T-helper 22 cell (primary cell): ENCODE measurements at regions not wholly inside any gene's neighbourhood (a gene's known extent, or its start where the extent isn't known, plus 50 kb on each side); places are given as distances from the start of the nearest gene placed in this dataset.
"Not testable (repeated sequence)": the region's sequence is repeated elsewhere in the genome, so short reads cannot be mapped to it uniquely, and the experiment has no call there.

ENCODE experiments used
- DNase-seq: peaks from one replicate; pipeline ENCODE4 v3.0.0-alpha.2; 2020; ENCODE audit warnings: low read depth

DNA sequence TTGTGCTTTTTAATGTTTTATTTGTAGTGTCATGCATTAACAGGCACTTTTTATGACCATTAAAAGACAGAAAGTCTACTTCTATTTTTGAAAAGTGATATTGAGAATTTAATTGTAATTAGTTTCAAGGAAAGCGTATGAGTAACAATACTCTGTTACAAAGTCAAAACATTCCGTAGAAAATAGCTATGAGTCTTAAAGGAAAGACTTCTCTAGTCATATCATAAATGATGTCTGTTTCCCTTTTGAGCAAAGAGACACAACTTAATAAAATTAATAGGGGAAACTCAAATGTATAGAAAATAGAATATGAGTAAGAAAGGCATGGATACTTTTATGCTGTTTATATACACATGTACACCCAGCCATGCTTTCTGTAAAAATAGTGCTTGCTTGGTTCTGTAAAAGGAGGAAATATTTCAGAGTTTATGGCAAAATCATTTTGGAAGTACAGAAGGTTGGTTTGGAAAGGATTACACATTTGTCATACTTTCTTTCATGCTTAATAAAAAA, 107.8 kb upstream of the AHI1 start:
- DNase-seq: no peak

DNA sequence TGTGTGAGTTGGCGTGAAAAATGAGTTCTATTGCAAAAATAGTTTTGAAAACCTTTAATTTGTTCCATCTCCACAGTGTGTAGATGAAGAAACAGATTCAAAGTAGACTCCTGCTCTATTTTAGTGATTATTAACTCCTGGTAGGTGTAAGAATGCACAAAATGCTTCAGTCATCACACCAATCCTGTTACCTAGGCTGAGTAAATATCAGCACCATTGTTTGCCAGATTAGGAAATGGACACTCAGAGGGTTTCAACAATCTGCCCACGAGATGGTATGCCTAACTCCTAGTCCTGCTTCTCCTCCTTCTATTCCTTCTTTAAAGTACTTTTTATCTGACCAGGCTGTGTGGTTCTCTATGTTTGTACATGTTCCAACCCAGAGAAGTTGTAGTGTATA, 108.9 kb upstream of the AHI1 start:
- no peak for DNase-seq

DNA sequence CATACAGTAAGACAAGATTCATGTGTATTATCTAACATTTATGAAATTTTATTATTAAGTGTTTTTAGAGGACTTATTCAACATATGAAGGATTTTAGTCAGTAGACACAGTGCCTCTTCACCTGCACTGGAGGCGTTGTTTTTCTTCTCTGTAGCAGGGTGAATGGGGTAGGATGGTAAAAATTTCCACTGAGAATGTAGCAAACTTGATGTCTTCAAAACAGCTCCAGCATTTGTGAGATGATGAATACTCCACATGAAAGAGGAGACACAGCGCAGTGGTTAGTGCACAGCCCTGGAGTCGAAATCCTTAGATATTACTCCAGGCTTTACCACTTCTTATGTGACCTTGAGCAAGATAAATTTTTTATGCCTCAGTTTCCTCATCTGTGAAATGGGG, 110.5 kb upstream of the AHI1 start:
- DNase-seq: no peak

DNA sequence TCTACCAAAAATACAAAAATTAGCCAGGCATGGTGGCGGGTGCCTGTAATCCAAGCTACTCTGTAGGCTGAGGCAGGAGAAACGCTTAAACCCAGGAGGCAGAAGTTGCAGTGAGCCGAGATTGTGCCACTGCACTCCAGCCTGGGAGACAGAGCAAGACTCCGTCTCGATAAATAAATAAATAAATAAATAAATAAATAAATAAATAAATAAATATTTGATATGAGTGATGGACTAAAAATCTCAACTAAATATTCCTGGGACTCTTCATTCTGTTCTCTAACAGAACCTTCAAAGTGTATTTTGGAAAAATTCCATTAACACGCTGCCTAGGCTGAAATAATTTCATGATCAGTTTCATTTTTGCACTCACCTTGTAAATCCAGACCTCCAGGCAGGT, 112.7 kb upstream of the AHI1 start:
- DNase-seq: not testable (repeated sequence)

DNA sequence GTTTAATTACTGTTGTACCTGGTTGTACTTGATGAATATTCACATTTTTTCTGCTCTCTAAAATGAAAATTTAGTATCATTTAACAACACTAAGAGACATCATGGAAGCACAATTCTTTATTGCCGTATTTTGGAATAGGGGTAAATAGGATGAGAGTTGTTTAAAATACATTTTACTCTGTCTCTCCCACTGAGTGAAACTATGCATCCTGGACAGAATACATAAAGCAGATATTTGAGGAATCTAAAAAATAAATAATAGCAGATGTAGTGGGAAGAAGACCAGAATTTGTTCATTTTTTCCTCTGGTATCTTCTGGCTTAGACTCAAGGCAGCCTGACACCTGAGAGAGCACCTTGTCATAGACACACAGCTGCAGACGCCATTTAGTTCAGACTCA, 119.1 kb upstream of the AHI1 start:
- no peak for DNase-seq

DNA sequence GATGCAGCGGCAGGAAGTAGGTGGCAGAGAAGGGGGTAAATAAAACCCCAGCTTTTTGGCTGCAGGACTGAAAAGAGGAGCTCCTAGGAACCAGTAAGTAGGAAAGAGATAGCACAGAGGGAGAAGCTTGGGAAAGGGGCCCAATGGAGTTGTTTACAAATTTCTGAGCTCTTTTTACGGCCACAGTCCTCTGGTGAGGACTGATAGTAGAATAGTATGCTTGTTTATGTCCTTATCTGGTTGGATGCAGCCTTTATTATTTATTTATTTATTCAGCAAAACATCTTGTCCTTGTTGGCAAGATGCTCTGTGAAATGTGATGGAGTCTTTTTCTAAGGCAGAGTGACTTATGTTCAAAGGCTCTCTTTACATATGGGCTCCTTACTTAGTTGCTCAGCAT, 119.7 kb upstream of the AHI1 start:
- no peak for DNase-seq

DNA sequence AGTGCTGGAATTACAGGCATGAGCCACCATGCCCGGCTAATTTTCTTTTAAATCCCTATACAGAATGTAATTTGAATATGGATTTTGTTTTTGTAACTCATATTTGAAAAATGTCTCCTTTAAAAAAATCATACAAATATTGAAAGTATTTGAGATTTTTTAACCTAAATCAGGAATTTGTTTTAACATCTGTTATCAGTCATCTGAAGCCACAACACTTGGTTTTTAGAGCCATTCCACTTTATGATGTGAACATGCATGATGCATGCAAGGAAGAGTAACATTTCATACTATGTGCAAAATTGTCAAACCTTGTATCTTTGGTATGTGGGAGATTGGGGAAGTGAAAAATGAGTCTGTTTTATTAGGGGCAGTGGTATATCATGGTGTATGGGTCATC, 124.5 kb upstream of the AHI1 start:
- DNase-seq: no peak

DNA sequence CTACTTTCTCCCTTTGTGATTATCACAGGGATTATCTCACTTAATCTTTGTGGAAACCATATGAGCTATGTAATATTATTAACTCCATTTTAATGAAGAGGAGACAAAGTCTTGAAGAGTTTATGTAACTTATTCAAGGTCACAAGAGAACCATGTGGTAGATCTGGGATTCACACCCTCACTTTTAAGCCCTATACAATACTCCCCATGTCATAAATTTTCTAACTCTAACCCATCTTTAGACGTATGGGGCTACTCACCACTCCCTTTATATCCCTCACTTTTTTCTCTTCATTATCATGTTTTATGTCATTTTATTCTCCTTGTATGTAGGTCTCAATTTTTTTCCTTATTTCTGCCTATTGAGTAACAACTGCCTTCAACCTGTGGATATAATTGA, 126.4 kb upstream of the AHI1 start:
- no peak for DNase-seq

DNA sequence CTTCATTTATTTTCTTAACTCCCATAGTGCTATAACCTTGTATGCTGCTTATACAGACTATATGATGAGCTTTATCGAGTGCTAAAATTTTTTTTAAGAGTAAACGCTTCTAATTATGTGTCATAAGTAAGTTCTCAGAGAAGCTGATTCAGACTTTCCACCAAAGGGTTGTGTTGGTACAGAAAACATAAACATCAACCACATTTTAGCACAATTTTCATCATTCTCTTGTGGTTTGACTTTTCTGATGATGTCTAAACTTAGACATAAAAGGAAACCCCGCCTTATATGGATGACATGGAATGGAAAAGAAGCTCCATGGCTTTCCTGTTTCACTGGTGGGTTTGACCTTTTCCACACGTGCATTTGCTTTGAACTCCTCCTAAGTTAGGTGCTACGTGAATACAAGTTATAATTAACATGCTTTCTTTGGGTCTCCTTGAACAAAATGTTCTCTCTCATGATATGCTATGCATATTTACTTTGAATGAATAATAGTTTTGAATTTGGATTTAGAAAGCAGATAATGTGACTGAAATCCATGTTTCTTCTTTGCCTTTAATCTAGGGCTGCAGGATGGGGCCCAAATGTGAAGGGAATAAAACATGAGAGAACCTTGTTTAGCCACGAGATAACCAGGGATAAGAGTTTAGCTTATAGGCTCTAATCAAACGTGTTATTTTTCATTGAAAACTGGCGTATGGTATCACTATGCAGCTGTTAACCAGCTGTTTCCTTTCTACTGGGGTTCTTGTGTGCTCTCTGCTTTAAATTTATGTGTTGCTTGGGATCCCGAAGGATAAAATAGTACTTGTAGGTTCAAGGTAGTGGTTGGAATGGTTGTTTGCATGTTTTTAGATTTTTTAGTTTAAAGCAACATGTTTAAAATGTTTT, 127.1 kb upstream of the AHI1 start:
- no peak for DNase-seq

DNA sequence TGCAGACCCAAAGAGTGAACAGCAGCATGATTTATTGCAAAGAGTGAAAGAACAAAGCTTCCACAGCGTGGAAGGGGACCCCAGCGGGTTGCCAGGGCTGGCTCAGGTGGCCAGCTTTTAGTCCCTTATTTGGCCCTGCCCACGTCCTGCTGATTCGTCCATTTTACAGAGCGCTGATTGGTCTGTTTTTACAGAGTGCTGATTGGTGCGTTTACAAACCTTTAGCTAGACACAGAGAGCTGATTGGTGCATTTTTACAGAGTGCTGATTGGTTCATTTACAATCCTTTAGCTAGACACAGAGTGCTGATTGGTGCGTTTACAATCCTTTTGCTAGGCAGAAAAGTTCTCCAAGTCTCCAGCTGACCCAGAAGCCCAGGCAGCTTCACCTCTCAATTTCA, 128.5 kb upstream of the AHI1 start:
- DNase-seq: not testable (repeated sequence)

DNA sequence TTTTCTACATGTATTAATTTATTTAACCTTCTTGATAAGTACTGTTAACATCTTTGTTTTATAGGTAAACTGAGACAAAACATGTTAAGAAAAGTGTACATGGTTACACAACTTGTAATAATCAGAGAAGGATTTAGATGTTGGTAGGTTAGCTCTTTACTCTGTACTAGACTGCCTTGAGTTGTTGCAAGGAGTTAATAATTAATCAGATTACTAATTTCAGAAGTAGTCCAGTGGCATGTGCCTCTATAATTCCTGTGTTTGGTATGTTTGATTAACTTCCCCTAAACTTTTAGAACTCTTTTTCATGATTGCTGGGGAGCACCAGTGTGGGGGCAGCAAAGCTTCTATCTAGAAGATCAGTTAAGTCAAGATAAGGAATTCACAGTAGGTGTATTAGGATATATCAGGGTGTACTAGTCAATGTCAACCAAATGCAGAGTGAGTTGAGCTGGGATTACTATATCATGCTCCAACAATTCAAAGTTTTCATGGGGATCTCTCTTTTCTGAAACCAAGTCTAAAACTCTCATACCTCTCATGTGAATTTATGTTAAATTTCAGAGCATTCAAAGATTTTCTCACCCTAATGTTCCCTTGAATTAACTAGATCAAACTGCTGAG, 129.7 kb upstream of the AHI1 start:
- no peak for DNase-seq

DNA sequence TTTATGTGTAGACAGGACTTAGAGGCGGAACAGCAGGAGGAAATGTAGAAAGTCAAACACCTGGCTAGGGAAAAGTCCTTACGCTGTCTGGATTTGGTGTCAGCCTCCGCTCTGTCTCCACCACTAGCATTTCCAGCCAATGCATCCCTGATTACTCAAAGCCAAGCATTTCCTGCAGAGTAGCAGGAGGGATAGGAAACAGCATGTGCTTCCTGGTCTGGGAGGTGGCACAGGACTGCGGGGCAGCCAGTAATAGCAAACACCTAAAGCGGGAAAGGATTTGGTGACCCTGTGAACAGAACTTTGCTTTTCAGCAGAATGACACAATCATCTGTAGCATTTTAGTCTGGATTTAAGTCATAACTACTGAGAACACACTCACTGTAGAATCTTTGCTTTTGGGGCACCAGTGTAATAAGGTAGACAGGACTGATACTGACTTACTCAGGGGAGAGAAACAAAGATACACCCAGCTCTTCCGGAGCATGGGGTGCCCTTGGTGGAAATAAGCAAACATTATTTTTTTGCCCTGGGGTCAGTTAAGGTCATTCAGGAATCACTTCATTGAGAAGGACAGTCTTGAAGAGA, 133.3 kb upstream of the AHI1 start:
- no peak for DNase-seq

DNA sequence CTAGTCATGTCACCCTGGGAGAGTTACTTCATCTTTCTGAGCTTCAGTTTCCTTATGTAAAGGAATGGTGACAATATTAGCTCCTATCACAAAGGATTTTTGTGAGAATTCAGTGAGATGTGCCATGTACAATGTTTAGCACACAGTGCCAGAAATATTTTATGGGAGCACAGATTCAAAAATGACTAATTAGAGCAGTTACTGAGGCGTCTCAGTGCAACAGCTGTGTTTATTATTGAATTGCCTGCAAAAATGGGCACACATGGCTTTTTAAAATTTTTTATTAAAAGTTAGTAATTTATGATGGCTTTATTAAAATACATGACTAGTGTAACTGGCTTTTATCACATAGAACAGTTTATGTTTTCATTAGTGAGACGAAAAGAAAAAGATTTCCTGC, 134.3 kb upstream of the AHI1 start:
- DNase-seq: no peak

DNA sequence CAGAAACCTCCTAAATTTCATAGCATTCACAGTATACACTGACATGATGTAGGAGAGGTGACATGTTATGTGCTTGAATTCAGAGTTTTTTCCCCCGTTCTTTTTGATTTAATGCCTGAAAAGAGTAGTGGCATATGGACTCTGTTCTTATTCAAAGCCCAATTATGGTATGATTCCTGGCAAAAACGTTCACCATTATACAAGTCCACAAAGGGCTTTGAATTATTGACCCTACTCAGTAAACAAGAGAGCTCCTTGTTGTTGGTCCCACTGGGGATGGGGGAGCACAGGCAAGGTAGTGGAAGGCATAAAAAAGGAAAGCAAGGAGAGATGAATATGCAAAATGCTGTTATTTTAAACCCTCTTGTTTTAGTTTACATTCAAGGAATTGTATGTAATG, 136.0 kb upstream of the AHI1 start:
- no peak for DNase-seq

DNA sequence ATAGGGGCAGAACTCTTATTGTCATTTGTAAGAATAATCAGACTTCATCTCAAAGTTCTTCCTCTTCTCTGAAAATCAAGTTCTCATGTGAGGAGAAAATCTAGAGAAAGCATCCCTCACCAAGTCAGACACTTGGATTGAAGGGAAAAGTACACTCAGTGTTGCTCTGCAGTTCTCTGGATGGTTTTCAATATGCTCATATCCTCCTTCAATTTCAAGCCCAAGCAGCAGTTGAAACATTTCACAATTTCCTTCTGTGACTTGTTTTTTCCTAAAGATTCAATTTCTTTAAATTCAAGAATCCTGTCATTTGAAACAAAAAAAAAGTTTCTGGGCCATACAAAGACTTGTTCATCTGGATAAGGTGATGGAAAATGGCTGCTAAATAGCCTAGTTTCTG, 140.2 kb upstream of the AHI1 start:
- no peak for DNase-seq

DNA sequence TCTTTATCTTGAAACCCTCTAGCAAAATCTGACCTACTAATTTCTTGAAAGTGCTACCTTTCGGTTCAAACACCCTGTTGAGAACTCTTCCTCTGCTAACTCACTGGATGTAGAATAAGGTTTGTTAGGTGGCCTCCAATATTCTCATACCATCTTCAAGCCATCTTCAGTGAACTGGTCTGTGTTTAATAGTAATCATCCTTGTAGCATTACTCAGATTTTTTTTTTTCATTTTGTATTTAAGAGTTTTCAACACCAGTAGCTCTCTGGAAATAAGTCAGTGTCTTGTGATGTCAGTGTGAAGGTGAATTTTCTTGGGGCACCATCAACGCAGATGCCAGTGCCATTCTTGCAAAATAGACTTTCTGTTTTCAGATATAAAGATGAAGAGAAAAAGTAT, 140.6 kb upstream of the AHI1 start:
- no peak for DNase-seq

DNA sequence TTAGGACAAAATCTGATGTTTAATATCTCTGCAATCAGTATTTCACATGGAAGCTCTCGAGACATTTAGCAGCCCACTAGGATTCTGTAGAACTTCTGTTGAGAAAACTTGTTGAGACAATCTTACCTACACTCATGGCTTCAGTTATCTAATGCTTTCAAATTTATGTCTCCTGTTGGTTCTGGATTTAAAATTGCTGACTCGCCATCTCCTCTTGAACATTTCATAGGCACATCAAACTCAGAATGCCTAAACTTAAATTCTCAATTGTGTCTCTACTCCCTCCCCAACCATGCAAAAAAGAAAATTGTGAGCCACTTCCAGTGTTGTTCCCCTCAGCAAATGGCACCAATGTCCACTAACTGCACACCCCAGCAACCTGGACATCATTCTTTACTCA, 142.5 kb upstream of the AHI1 start:
- DNase-seq: no peak

DNA sequence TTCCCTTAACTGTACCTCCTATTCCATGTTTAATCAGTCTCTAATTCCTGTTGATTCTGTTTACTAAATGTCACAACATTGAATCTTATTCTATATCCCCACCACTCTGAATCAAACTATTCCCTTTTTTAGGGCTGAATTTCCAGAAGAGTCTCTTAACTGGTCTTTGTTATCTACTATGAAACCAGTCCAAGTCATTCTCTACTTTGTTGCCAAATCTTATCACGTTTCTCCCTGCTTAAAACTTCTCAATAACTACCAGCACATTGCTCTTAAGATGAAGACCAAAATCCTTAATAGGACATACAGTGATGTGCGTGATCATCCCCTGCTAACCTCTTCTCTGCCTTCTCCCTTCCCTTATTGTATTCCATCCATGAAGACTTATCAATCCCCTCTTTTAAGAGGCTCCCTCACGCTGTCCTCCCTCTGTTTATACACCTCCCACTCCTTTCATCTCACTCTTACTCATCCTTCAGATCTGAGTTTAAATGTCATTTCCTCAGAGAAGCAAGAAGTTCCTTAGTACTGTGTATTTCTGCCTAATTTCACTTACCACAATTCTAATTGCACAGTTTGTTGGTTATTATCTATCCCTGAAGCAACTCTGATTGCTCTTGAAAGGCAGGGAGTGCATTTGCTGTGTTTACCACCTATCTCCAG, 143.0 kb upstream of the AHI1 start:
- DNase-seq: no peak

DNA sequence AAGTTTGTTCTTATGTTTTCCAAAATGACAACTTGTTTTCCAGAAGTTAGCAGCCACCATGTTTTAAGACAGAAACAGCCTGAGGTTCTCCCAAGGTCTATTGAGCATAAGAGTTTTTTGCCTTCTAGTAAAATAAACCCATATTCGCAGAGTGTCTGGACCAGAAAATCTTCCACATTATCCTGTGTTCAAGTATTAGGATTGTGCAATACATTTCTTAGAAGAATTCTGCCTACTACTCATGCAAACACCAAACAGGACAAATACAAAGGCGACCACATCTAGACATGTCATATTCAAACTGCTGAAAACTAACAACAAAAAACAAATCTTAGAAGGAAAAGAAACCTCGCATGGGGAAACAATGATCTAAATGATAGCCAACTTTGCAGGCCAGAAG, 145.4 kb upstream of the AHI1 start:
- no peak for DNase-seq

DNA sequence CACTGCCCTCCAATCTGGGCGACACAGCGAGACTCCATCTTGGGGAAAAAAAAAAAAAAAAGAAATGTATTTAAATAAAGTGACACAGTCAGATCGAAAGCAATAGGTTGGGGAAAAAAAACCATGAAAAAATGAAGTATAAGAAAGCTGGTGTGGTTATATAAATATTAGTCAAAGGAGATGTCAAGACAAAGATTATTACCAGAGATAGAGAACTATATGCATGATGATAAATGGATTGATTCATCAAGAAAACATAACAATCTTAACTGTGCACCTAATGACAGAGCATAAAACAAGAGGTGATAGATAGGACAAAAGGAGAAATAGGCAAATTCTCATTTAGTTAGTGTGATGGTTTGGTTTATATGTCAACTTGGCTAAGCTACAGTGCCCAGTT, 146.9 kb upstream of the AHI1 start:
- no peak for DNase-seq

DNA sequence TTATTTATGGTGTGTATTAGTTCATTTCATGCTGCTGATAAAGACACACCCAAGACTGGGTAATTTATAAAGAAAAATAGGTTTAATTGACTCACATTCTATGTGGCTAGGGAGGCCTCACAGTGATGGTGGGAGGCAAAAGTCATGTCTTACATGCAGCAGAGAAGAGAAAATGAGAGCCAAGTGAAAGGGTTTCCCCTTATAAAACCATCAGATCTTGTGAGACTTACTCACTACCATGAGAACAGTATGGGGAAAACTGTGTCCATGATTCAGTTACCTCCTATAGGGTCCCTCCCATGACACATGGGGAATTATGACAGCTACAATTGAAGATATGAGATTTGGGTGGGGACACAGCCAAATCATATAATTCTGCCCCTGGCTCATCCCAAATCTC, 150.0 kb upstream of the AHI1 start:
- DNase-seq: no peak

DNA sequence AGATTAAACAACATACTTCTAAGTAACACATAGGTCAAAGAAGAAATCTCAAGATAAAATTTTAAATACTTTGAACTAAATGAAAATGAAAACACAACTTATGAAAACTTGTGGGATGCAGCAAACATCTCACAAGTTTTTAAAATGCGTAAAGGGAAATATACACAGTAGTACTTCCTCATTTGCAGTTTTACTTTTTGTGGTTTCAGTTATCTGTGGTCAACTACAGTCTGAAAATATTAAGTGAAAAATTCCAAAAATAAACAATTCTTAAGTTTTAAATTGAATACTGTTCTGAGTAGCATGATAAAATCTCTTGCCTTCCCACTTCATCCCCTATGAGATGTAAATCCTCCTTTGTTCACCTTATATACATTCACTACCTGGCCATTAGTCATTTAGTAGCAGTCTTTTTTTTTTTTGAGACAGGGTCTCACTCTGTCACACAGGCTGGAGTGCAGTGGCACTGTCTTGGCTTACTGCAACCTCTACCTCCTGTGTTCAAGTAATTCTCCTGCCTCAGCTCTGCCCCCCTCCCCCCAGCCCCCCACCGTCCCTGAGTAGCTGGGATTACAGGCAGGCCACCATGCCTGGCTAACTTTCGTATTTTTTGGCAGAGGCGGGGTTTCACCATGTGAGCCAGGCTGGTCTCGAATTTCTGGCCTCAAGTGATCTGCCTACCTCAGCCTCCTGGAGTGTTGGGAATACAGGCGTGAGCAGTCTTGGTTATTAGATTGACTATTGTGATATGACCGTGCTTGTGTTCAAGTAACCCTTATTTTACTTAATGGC, 154.6 kb upstream of the AHI1 start:
- DNase-seq: no peak
